NCI-H460 (cell line): ENCODE measurements at regions not wholly inside any gene's neighbourhood (a gene's known extent, or its start where the extent isn't known, plus 50 kb on each side); places are given as distances from the start of the nearest gene placed in this dataset.

Experiments
- DNase-seq: peaks from one replicate; pipeline ENCODE4 v3.0.0-alpha.2; 2016; ENCODE audit warnings: low read depth; ENCODE audit errors: extremely low read depth

DNA sequence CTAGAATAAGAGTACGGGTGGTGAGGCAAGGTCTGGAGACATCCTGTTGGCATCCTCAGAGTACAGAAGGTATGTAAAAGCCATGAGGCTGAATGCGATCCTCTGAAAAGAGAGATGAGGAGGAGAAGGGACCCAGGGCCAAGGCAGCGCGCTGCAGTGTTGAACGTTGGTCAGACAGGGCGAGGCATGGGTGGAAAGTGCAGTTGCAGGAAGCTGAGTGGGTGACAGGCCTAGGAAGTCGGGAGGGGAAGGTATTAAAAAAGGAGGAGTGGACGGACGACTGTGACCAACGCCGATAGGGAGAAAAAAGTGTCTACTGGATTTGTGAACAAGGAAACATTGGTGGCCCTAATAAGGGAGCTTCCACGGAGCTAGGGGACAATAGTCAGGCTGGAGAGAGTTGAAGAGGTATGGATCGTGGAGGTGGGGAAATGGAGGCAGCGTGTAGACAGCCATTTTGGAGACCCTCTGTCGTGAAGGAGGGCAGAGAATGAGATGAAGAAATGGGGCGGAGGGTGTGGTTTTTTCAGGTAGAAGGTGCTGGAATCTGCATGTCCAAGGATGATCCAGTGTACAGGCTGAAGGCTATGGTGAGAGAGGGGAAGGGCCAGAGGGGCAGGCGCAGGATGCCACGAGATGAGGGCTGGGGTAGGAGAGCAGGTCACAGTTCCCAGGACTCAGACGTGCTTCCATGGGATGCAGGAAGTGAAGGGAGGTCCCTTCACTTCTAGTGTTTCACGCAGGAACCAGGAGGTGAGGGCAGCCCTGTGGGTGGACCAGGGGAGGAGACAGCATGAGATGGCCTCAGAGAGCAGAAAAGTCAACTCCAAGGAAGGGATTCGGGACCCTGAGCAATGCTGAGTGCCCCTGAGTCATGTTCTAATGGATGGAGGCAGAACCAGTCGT lies 115.9 kb downstream of the ASB7 start:
- no peak for DNase-seq

DNA sequence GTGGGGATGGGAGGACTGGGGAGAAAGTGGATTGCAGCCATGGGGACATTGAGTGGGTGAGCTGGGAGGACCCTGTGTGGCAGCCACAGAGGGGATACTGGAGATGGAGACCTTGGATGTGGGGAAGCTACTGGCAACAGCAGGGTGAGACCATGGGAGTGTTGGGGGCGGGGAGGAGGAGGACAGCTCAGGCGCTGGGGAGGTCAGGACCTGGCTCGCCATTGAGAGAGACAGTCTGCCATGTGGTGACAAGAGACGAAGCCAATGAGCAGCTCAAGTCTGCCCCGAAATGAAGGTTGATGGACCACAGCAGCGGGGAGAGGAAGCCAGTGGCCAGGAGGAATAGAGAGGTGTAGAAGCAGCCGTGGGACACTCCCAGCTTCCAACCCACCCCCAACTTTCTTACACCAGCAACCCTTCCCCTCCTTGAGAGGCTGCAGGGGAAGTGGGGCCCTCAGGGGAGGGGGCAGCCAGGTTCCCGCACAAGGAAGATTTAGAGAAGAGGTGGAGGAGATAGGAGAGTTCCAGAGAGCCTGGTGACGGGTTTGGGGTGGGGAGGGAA lies 118.1 kb downstream of the ASB7 start:
- DNase-seq: no peak

DNA sequence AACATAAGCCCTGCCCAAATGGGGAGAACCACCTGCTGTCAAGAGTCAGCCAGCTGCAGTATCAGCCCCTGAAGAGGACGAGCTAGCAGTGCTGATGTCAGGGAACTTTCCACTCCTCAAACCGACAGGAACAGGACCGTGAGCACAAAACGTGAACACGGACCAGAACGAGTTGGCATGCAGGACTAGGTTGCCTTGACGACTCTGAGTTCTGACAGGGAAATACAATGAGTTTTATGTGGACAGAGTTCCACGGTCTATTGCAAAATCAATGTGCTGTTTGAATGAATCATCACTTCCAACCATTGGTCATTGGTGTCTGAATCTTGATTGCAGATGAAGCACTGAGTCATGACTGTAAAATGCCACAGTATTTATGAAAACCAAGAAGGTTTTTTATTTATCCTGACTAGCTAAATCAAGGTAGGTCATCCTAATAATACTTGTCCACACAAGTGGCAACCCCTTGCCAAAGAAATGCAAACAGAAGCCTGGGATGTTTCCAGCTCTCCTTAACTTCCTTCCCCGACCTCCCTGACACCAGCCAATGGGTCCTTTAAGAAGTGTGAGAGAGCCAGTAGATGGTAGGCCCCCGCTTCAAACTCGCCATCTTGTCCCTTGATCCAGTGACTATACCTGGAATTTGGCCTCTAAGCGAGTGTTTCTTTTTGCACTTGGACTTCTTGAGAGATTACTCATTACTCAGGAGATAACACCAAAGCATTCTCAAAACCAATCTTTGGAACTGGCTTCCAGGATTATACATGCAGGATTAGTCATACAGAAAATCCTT lies 119.6 kb downstream of the ASB7 start:
- peak; percentile 75 for DNase-seq

DNA sequence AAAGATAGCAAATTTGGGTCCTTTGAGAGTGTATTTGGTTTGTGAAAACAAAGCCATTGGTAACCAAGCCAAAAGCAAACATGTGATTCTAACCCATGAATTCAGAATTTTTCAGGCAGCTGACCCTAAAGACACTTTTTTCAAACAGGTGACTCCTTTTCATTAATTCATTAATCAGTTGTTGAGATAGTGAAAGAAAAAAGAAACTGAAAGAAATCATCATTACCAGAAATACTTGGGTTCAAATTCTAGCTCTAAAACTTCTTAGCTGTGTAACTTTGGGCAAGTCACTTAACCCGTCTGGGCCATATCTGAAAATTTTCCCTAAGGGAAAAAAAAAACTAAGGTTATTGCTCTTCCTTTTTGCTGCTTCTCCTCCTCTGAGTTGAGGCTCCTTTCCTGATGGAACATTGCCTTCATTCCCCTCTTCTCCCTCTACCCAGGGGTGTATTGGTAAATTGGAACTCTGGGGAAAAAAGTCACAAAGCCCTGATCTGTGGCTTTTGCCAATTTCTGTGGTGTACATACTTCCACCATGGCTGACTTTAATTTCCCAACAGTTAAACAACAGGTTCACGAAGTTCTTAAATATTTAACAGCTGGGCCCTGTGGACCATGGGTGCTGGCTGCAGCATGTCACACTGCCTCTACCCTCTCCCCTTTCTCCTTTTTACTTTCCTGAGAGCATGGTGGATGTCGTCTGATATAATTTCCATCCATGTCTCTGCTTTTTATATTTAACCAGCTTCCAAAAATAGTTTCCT lies 120.3 kb downstream of the ASB7 start:
- no peak for DNase-seq

DNA sequence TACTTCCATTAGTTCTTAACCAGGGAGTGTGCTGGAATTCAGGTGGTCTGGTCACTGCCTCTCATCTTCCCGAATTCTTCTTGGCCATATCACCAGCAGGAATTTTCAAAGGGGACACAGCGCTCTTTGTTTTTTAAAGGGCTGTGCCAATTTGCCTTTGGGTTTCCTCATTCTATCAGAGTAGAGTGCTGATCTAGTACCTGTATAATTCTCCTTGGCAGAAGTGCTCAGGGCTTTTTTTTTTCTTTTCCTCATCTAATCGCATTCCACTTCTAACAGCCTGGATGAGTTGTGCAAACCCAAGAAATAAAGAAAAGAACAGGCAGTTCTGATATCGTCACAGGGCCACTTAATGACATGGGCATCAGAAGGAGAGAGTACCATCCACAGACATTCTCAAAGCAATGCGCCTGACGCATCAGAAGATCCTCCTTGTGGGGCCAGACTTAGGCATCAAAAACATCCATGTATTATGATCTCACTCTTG lies 121.0 kb downstream of the ASB7 start:
- DNase-seq: no peak

DNA sequence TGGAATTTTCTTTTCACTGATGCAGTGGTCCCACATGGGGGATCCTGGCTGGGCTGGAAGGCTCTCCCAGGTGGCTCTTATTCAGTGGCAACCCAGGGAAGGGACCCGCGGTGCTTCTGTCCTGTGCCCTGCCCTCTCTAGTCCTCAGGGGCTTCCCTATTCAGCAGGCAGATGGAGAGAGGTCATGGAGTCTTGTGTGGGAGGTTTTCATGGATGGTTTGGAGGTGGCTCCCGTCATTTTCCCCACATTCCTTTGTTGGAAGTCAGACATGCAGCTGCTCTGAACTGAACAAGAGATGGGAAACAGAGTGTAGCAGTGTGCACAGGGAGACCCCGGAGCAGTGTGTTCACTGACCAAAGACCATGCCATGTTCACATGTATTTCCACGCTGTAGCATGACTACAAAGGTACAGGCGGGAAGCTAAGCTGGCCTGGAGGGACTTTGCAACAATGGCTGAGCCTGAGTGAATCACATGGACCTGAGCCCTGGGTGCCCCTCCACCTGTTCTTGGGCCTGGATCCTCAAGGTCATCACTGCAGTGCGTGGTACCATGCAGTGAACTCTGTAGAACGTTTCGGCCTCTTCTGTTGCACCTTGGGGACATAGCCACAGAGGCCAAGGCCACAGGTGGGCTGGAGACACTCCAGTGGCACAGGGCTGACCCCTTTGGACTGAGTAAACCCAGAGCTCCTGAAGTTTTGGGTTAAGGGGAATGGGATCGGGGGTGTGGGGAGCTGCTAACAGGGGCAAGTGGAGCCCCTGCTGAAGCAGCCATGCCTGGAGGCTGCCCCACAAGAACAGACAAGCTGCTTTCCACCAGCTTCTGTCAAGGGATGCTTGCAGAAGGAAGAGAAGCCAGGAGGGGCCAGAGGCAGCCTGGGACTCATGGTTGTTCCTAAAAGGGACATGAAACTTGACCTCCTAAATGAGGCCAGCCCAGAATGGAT lies 123.0 kb downstream of the ASB7 start:
- DNase-seq: no peak

DNA sequence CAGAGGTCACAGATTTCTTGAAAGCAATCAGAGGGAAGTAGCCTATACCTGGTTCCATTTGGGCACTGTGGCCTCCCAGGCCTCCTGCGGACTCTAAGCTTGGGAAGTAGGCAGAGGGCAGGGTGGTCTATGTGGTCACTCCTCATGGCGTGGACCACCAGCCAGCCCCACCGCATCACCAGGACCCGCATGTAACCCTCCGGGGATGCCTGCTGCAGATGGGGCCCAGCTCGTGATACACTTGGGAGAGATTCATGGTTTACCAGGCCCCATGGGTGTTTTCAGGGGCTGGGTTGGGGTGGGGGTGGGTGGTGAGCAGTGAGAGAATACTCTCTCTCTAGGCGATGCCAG lies 123.7 kb downstream of the ASB7 start:
- no peak for DNase-seq

DNA sequence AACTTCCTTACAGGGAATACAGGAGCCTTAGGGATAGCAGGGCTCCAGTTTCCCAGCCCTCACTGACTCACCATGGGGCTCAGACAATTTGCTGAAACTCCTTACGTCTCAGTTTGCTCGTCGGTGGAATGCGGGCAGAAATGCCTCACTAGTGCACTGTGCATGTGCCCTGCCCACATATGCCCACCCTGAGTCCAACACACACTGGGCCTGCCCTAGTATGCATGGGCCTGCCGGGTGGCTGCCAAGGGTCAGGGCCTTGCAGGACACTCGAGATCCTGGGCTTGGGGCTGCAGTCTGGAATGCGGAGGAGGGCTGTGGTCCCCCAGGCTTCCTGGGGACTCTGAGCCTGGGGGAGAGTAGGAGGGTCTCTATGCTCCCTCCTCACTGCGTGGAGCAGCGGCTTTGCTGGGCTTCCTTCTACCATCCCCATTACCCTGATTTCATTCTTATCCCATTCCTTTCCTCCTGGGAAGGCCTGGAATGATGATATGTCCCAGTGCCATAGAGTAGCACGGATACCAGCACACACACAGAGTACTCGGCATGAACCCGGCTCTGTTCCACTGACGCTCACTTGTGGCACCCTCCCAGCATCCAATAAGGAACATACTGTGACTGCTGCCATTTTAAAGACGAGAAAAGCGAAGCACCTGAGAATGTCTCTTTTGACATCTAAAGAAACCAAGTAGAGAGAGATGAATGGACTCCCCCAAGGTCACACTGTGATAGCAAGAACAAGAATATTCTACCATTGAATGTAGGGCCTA lies 124.2 kb downstream of the ASB7 start:
- DNase-seq: no peak

DNA sequence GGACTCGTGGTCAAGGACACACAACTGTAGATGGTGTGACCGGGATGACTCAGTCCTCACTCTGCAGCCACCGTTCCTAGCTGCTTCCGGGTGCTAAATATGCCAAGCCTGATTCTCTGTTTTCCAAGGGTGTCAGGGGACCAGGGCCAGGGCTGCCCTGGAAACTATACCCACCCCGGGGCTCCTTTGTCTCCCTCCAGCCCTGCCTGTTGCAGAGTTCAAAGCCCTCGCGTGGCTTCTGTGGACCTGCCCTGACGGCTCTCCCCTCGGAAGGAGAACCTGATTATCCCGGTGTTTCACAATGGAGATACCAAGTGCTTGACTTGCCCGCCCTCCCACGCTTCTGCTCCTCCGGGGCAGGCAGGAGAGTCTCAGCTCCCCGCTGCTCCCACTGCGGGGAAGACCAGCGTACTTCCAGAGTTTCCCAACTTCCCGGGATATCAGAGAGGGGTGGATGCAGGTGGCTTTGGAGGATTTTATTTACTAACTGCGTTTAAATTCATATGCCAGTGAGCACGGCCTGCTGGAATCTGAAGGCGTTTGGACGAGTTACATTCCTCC lies 125.0 kb downstream of the ASB7 start:
- DNase-seq: no peak

DNA sequence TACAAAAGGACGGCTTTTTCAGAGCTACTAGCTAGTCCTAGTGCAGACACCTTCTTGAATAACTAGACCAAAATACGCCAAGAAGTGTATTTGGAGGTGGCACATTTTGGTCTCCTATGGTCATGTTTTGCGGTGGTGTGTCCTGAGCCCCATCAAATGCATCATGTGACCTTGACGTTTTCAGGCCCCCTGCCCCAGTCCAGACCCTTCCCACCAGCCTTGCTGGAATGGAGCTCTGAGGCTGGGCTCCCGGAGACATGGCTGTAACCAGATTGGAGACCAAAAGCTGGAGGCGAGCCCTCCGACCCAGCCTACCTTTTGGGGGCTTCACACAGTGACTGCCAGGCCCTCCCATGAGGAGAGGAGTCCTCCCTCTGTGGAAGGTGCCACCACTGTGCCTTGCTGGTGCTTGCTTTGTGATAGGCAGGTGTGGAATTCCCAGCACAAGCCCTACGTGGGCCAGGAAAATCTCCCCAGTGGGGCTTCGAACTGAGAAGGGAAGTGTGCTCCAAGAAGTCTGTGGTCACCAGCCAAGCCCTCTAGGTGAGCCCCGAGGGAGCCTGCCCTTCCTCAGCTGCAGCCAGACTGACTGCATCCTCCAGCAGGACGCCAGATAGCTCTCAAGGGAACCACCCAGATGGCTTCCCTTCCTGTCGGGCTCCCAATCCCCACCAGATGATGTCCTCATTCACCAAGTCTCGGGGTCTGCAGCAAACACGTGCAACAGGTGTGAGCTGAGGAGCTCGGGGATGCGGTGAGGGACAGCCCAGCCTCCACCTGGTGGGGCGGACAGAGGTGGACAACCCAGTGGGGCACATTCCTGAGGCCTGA lies 126.2 kb downstream of the ASB7 start:
- no peak for DNase-seq

DNA sequence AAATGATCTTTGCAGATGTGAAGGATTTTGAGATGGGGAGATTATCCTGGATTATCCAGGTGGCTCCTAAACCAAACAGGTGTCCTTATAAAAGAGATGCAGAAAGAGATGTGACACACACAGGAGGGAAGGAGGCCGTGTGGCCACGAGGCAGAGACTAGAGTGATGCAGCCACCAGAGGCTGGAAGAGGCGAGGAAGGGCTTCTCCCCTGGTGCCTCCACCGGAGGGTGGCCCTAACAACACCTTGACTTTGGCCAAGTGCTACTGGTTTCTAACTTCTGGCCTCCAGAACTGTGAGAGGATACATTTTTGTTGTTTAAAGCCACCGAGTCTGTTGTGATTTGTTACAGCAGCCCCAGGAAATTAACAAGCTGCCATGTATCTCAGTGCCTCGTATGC lies 127.1 kb downstream of the ASB7 start:
- DNase-seq: no peak

DNA sequence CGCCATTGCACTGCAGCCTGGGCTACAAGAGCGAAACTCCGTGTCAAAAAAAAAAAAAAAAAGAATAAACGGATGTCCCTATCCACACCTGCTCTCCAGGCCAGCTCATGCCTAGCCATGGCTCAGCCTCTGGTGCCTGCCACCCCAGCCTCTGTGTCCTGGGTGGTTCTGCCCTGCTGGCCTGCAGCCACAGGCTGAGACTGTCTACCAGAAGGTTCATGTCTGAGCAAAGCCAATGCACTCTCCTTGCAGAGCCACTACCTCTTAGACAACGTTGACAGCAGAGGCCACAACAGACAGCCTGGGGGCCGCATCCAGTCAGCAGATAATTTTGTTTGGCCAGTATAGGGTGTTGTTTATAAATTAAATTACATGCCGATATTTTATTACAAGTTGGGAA lies 127.7 kb downstream of the ASB7 start:
- DNase-seq: no peak

DNA sequence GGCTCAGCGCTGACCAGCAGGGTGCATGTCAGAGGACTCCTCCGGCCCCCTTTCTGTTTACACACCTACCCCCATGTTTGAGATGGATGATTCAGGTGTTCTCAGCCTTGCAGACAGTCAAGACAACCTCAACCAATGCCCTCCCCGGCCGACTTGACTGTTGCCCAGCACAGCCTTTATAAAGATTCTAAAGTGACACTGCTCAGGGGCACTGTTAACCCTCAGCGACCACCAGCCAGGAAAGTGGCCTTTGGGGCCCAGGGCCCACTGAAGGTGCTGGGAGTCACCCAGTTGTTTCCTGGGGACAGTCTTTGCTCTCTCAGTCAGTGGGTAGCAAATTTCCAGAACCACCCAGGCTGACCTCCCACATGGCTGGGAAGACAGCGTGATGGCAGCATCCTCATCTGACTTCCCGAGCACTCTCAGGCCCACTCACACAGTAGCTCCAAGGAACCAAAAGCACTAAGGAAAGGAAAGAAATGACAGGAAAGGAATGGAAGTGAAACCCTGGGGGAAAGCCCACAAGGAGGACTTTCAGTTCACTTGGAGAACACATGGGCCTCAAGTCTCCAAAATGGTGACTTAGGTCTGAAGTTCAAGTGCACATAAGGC lies 128.4 kb downstream of the ASB7 start:
- DNase-seq: no peak

DNA sequence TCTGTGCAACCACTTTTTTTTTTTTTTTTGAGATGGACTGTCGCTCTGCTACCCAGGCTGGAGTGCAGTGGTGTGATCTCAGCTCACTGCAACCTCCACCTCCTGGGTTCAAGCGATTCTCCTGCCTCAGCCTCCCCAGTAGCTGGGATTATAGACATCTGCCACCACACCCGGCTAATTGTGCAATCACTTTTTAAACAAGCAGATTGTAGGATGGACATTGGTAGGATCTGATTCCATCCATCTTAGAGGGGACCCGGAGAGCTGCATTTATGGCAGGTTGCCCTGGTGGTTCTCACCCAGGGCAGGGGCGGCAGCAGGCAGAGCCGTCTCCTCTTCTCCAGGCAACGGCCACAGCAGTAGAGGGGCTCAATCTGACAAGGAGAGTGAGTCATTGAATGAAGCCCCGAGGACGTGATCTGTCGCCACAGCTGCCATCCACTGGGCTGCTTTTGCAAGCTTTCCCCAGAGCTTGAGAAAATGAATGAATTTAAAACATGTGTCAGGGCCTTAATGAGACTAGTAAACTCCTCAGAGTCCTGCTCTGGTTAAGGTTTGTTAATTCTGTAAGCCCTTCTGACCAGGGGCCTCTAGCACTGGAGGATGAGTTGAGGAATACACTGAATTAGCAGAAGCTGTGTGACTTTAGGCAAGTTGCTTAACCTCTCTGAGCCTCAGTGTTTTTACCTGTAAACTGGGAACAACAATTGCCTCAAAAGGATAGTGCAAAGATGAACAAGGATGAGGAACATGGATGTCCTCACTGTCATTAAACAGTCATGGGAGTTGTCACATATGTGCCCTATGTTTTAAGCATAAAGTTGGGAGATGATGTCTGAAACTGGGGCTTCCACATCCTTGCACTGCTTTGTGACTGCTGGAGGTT lies 129.1 kb downstream of the ASB7 start:
- no peak for DNase-seq

DNA sequence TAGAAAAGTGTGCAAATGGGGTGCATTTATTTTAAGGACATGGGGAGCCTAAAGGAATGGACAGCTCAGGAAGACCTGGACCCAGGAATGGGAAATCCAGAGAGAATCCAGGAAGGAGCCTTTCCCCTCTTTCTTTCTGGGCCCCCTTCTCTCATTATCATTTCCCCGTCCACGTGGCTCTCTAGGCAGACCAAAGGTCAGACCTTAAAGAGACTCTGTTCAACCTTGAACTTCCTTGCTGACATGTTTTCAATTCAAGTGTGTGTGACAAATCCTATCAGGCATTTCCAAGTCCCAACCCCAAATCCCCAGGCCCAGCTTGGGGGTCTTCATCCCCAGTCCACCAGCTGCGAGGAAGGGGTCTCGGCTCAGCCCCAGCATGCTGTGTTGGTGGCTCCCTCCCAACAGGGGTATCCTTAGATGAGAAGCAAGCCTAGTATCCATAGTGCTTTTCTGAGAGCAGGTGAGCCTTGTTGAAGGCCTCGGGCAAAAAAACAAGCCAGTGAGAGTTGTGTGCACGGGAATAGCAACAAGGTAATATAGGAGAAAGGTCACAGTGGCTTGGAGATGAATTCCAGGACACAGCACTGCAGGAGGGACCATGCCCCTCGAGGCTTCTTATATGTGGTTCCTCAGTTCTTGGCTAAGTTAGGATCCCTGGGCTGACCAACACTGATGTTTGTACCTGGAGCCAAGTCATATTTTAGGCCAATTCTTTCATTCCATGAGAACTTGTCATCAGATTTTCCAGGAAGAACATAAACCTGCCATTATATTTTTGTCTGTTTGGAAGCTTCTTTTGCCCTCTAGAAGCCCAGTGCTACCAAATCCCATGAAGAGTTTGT lies 130.0 kb downstream of the ASB7 start:
- DNase-seq: no peak
